ENCODE measurements at regions not wholly inside any gene's neighbourhood (a gene's known extent, or its start where the extent isn't known, plus 50 kb on each side); places are given as distances from the start of the nearest gene placed in this dataset.

- Histone ChIP-seq H3K36me3 (no peaks in the 10 kb centered on the region), H3K9me3 (no peaks in the 10 kb centered on the region), H3K4me3 (no peak overlapping the region), H3K27me3 (peaks cover 0 to 2% (median 0%) of the 10 kb centered on the region in 7 donors), H3K27ac (no peak overlapping the region), H3K4me1 (peaks cover 0 to 7% (median 0%) of the 10 kb centered on the region in 9 donors)
- no peak for DNase-seq
- intact Hi-C loops (cut with DNase I): loop anchor here in 5 of 10 donors (2.0 to 10.0 kb wide), 4 partner anchors 72 to 428 kb away; partner anchors contain the start of gene MRPL52 (in 1 of the 5)
- 88 to 94% methylated on average over 7 of the region's 7 CpGs for WGBS, 2 donors
- TF ChIP-seq, protein P1, sequence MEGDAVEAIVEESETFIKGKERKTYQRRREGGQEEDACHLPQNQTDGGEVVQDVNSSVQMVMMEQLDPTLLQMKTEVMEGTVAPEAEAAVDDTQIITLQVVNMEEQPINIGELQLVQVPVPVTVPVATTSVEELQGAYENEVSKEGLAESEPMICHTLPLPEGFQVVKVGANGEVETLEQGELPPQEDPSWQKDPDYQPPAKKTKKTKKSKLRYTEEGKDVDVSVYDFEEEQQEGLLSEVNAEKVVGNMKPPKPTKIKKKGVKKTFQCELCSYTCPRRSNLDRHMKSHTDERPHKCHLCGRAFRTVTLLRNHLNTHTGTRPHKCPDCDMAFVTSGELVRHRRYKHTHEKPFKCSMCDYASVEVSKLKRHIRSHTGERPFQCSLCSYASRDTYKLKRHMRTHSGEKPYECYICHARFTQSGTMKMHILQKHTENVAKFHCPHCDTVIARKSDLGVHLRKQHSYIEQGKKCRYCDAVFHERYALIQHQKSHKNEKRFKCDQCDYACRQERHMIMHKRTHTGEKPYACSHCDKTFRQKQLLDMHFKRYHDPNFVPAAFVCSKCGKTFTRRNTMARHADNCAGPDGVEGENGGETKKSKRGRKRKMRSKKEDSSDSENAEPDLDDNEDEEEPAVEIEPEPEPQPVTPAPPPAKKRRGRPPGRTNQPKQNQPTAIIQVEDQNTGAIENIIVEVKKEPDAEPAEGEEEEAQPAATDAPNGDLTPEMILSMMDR (IDR thresholded peaks at IDR 0.05): no peak
- ATAC-seq: no peak
Observed at GRCh38 chr14:22397221-22397737, 191.7 kb downstream of the DAD1 start.

GRCh38 chr14:22395803-22396202, 193.2 kb downstream of the DAD1 start:
- 96 to 98% methylated on average over 2 of the region's 2 CpGs for WGBS, 2 donors

DNA sequence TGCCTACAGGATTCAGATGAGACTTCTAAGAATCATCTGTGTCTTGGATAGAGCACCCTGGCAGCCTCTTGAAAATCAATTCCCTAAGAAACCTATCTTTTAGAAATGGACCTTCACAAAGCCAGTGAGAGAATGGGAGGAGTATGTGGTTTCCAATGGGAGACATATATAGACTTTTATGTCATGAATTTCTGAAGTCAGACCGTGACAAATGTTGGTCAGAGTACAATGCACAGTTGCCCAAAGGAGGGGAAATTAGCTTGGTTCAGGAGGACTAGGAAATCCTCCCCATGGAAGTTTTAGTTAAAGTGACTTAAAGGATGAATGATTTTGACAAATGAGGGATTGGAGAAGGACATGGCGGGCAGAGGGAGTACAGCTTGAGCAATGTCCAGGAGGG, 194.4 kb downstream of the DAD1 start:
- intact Hi-C loops (cut with DNase I): loop anchor here in 9 of 10 donors (5.0 to 10.0 kb wide), 7 partner anchors 78 to 430 kb away; partner anchors contain the start of gene MRPL52 (in 1 of the 9)
- ATAC-seq: no peak
- Histone ChIP-seq H3K27ac (no peak overlapping the region), H3K4me1 (peaks cover 0 to 4% (median 0%) of the 10 kb centered on the region in 9 donors), H3K9me3 (no peaks in the 10 kb centered on the region), H3K27me3 (peaks cover 0 to 10% (median 0%) of the 10 kb centered on the region in 7 donors), H3K4me3 (no peak overlapping the region), H3K36me3 (no peaks in the 10 kb centered on the region)
- TF ChIP-seq, protein P1 (IDR thresholded peaks at IDR 0.05): no peak
- WGBS, 2 donors: 85 to 94% methylated on average over 2 of the region's 2 CpGs
- no peak for DNase-seq

More at GRCh38 chr14:22395803-22396202, 193.2 kb downstream of the DAD1 start:
- H3K27me3 ChIP-seq: peaks cover 0 to 4% (median 0%) of the 10 kb centered on the region in 7 donors
- no peak overlapping the region for H3K4me3 ChIP-seq
- no peak for DNase-seq
- H3K27ac ChIP-seq: no peak overlapping the region
- H3K36me3 ChIP-seq: no peaks in the 10 kb centered on the region
- TF ChIP-seq, protein P1 (IDR thresholded peaks at IDR 0.05): no peak
- intact Hi-C loops (cut with DNase I): loop anchor here in 5 of 10 donors (2.0 to 10.0 kb wide), 4 partner anchors 73 to 429 kb away; partner anchors contain the start of gene MRPL52 (in 1 of the 5)
- ATAC-seq: no peak
- no peaks in the 10 kb centered on the region for H3K9me3 ChIP-seq
- H3K4me1 ChIP-seq: peaks cover 0 to 5% (median 0%) of the 10 kb centered on the region in 9 donors

DNA sequence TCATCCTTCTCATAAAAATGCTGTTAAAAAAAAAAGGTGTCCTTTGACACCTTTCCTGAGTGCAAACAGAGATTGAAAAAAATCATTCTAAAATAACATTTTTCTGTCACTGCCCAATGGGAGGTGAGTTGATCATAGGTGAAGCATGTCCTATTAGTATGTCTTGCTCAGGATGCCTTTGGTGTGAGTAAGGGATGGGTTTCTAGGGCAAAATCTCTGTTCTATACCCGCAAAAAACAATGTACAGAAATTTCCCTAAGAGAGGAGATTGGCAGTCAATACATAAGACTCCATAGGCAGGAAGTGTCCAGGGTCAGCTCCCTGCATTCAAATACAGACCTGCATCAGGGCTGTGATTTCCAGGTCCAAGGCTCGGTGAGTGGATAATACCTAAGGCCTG, 195.2 kb downstream of the DAD1 start:
- intact Hi-C loops (cut with DNase I): loop anchor here in 9 of 10 donors (2.0 to 10.0 kb wide), 8 partner anchors 79 to 431 kb away; partner anchors contain the start of gene MRPL52 (in 1 of the 9)
- ATAC-seq (no peak), DNase-seq (no peak)
- Histone ChIP-seq H3K27me3 (peaks cover 0 to 18% (median 2%) of the 10 kb centered on the region in 7 donors), H3K4me1 (peaks cover 0 to 4% (median 0%) of the 10 kb centered on the region in 9 donors), H3K4me3 (no peak overlapping the region), H3K9me3 (no peaks in the 10 kb centered on the region), H3K27ac (no peak overlapping the region), H3K36me3 (no peaks in the 10 kb centered on the region)
- 89 to 93% methylated on average over 2 of the region's 2 CpGs for WGBS, 2 donors
- TF ChIP-seq, protein P1 (IDR thresholded peaks at IDR 0.05): no peak
